Thyroid gland (tissue), 4 donors: ENCODE measurements at regions not wholly inside any gene's neighbourhood (a gene's known extent, or its start where the extent isn't known, plus 50 kb on each side); places are given as distances from the start of the nearest gene placed in this dataset.

Experiments
- CTCF ChIP-seq, 6 experiments: fragments of 200-600 bp in 3 of 6; fragments of 450-650 bp in 3 of 6; sonication (generic) in 3 of 6; IDR thresholded peaks; one replicate each; pipeline ENCODE4 v1.5.1; 2016 to 2019; ENCODE audit warnings: antibody characterized with exemption in 6 of 6, mild to moderate bottlenecking in 2 of 6, inconsistent platforms in 1 of 6, moderate library complexity in 1 of 6
- POLR2A ChIP-seq, 2 donors: fragments of 450-650 bp; IDR thresholded peaks; one replicate each; pipeline ENCODE4 v1.6.1; 2017; ENCODE audit warnings: antibody characterized with exemption in 2 of 2, mild to moderate bottlenecking in 2 of 2, moderate library complexity in 1 of 2

GRCh38 chr10:63799521-63800300, 278.5 kb downstream of the REEP3 start:
- TF ChIP-seq CTCF (IDR thresholded peaks at IDR 0.05) (no peak), POLR2A (IDR thresholded peaks at IDR 0.05) (no peak)
